ENCODE measurements at regions not wholly inside any gene's neighbourhood (a gene's known extent, or its start where the extent isn't known, plus 50 kb on each side); places are given as distances from the start of the nearest gene placed in this dataset.

DNA sequence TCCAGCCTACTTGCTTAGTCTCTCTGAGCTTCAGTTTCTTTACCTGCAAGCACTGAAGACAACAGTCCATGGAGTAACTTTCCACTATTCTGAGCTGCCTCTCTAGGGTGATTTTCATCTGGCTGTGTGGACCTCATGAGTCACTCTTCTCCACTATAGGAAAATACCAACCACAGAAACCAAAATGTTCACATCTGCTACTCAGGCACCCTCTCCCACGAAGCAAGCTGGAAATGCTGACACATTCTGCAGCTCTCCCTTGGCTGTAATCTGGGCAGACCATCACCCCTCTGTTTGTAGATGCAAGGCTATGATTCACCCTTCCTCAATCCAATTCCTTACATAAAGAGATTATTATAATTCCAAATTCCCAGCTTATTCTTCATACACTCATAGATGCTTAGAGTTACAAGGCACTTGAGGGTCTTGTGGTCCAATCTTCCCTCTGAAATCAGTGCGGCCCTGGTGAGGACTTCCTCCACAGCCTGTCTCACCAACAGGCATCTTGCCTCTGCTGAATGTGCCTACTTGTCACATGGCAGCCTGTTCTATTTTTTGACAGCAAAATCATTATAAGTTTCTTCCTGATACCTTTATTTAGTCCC lies 97.0 kb upstream of the LNX1 start:
- Histone ChIP-seq H3K27me3 (ENCODE audit: low read length) (no peaks in the 10 kb centered on the region), H3K27ac (ENCODE audit: low read length) (peak overlapping the region; percentile 67), H3F3A (ENCODE audit: low read length, unreplicated experiment) (no peaks in the 10 kb centered on the region), H3K9me2 (replicated peaks; ENCODE audit: low read length) (peaks cover 7% of the 10 kb centered on the region), H3K79me2 (ENCODE audit: low read length) (no peaks in the 10 kb centered on the region), H2AFZ (ENCODE audit: low read length) (no peak overlapping the region), H3K4me3 (ENCODE audit: low read length) (no peak overlapping the region), H3K4me2 (ENCODE audit: low read length) (peak overlapping the region; percentile 43; the same call in 1 of the 2 replicates), H4K20me1 (ENCODE audit: low read length) (no peaks in the 10 kb centered on the region), H3K9ac (ENCODE audit: low read length) (no peak overlapping the region), H3K36me3 (ENCODE audit: low read depth, low read length) (no peaks in the 10 kb centered on the region), H3K9me3 (ENCODE audit: low read length) (no peaks in the 10 kb centered on the region), H3K4me1 (ENCODE audit: insufficient read depth, low read length) (peaks cover 11% of the 10 kb centered on the region)
- TF ChIP-seq EZH2phosphoT487 (IDR thresholded peaks at IDR 0.05; ENCODE audit: borderline replicate concordance, low read length) = no peak
- TF ChIP-seq, protein P1, sequence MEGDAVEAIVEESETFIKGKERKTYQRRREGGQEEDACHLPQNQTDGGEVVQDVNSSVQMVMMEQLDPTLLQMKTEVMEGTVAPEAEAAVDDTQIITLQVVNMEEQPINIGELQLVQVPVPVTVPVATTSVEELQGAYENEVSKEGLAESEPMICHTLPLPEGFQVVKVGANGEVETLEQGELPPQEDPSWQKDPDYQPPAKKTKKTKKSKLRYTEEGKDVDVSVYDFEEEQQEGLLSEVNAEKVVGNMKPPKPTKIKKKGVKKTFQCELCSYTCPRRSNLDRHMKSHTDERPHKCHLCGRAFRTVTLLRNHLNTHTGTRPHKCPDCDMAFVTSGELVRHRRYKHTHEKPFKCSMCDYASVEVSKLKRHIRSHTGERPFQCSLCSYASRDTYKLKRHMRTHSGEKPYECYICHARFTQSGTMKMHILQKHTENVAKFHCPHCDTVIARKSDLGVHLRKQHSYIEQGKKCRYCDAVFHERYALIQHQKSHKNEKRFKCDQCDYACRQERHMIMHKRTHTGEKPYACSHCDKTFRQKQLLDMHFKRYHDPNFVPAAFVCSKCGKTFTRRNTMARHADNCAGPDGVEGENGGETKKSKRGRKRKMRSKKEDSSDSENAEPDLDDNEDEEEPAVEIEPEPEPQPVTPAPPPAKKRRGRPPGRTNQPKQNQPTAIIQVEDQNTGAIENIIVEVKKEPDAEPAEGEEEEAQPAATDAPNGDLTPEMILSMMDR (conservative IDR thresholded peaks at IDR 0.05; ENCODE audit: low read depth, low read length) = no peak
- no peak for TF ChIP-seq EZH2 (IDR thresholded peaks at IDR 0.05; ENCODE audit: low read length, unreplicated experiment)
- DNase-seq (peak; percentile 96), ATAC-seq (peak; percentile 97)
- no TSS peak for BruUV-seq (replicated peaks)
- CTCF ChIA-PET = interaction anchor here (0.5 to 0.7 kb wide), 4 partner anchors 18 to 644 kb away, joined by 3 to 11 read pairs (median 4); no protein-coding TSS in a partner anchor
- intact Hi-C loops (cut with micrococcal nuclease) = no loop called here
- POLR2A ChIA-PET (ENCODE audit: unreplicated experiment) = no interaction called here

DNA sequence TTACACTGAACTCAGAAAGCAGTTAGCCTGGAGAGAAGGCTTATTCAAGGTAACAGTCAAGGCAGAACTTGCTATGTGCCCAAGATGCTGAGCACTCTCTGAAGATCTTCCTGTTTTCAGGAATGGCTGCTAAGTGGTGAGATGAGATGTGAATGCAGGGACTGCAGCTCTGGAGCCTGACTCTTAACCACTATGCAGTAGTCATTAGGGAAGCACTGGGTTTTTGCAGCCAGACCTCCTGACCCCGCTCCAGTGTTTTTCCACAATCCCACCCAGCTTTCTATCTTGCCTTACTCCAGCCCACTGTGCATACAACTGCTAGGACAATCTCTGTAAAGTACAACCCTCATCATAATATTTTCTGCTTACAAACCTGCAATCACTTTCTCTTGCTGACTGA lies 95.2 kb upstream of the LNX1 start:
- no peak overlapping the region for H3K27ac ChIP-seq (ENCODE audit: low read length)
- ATAC-seq (no peak), DNase-seq (no peak)
- no peaks in the 10 kb centered on the region for H4K20me1 ChIP-seq (ENCODE audit: low read length)
- H3K9me3 ChIP-seq (ENCODE audit: low read length) = no peaks in the 10 kb centered on the region
- H3F3A ChIP-seq (ENCODE audit: low read length, unreplicated experiment) = no peaks in the 10 kb centered on the region
- CTCF ChIA-PET = interaction anchor here (0.6 kb wide), 1 partner anchor 504 kb away, joined by 5 read pairs; no protein-coding TSS in a partner anchor
- no peak for TF ChIP-seq EZH2phosphoT487 (IDR thresholded peaks at IDR 0.05; ENCODE audit: borderline replicate concordance, low read length)
- TF ChIP-seq, protein P1 (conservative IDR thresholded peaks at IDR 0.05; ENCODE audit: low read depth, low read length) = no peak
- no peak for TF ChIP-seq EZH2 (IDR thresholded peaks at IDR 0.05; ENCODE audit: low read length, unreplicated experiment)
- peaks cover 11% of the 10 kb centered on the region for H3K4me1 ChIP-seq (ENCODE audit: insufficient read depth, low read length)
- no peak overlapping the region for H3K4me3 ChIP-seq (ENCODE audit: low read length)
- peaks cover 7% of the 10 kb centered on the region for H3K9me2 ChIP-seq (replicated peaks; ENCODE audit: low read length)
- H3K4me2 ChIP-seq (ENCODE audit: low read length) = no peak overlapping the region
- no peaks in the 10 kb centered on the region for H3K79me2 ChIP-seq (ENCODE audit: low read length)
- H3K9ac ChIP-seq (ENCODE audit: low read length) = no peak overlapping the region
- BruUV-seq (replicated peaks) = no TSS peak
- H3K27me3 ChIP-seq (ENCODE audit: low read length) = no peaks in the 10 kb centered on the region
- H3K36me3 ChIP-seq (ENCODE audit: low read depth, low read length) = no peaks in the 10 kb centered on the region
- no peak overlapping the region for H2AFZ ChIP-seq (ENCODE audit: low read length)
- POLR2A ChIA-PET (ENCODE audit: unreplicated experiment) = no interaction called here
- intact Hi-C loops (cut with micrococcal nuclease) = no loop called here
